ENCODE measurements at regions not wholly inside any gene's neighbourhood (a gene's known extent, or its start where the extent isn't known, plus 50 kb on each side); places are given as distances from the start of the nearest gene placed in this dataset.

GRCh38 chr10:36500266-36500665, 625.1 kb upstream of the ANKRD30A start:
- H3K4me3 ChIP-seq (replicated peaks in 1 of 4; ENCODE audit: control extremely low read depth in 1 of 4, insufficient read depth in 1 of 4, low read depth in 3 of 4, low read length in 4 of 4), result no peak overlapping the region
- no peaks in the 10 kb centered on the region for H3K9me3 ChIP-seq (ENCODE audit: control insufficient read depth, insufficient read depth, low read depth, low read length)
- H4K20me1 ChIP-seq (ENCODE audit: control insufficient read depth, extremely low read depth, insufficient read depth, low read length), result no peaks in the 10 kb centered on the region
- TF ChIP-seq, protein P1, sequence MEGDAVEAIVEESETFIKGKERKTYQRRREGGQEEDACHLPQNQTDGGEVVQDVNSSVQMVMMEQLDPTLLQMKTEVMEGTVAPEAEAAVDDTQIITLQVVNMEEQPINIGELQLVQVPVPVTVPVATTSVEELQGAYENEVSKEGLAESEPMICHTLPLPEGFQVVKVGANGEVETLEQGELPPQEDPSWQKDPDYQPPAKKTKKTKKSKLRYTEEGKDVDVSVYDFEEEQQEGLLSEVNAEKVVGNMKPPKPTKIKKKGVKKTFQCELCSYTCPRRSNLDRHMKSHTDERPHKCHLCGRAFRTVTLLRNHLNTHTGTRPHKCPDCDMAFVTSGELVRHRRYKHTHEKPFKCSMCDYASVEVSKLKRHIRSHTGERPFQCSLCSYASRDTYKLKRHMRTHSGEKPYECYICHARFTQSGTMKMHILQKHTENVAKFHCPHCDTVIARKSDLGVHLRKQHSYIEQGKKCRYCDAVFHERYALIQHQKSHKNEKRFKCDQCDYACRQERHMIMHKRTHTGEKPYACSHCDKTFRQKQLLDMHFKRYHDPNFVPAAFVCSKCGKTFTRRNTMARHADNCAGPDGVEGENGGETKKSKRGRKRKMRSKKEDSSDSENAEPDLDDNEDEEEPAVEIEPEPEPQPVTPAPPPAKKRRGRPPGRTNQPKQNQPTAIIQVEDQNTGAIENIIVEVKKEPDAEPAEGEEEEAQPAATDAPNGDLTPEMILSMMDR (conservative IDR thresholded peaks at IDR 0.05 in 1 of 2, IDR thresholded peaks at IDR 0.05 in 1 of 2; ENCODE audit: low read depth in 1 of 2, low read length in 2 of 2), result no peak
- no peak for TF ChIP-seq EZH2 (IDR thresholded peaks at IDR 0.05; ENCODE audit: low read length, missing control alignments)
- H3K79me2 ChIP-seq (ENCODE audit: control insufficient read depth, insufficient read depth, low read length), result no peaks in the 10 kb centered on the region
- no peak for DNase-seq (ENCODE audit: low read depth in 2 of 2)
- H3K27ac ChIP-seq (ENCODE audit: insufficient read depth, low read length), result no peak overlapping the region
- H3K4me2 ChIP-seq (ENCODE audit: extremely low read depth, insufficient read depth, low read length), result no peak overlapping the region
- no peaks in the 10 kb centered on the region for H3K27me3 ChIP-seq (ENCODE audit: control insufficient read depth, insufficient read depth, low read length)
- no peak overlapping the region for H3K9ac ChIP-seq (ENCODE audit: insufficient read depth, low read length)
- H3K36me3 ChIP-seq (ENCODE audit: control insufficient read depth, insufficient read depth, low read length), result no peaks in the 10 kb centered on the region
- no peak overlapping the region for H2AFZ ChIP-seq (ENCODE audit: low read length)
- no peaks in the 10 kb centered on the region for H3K4me1 ChIP-seq (ENCODE audit: control insufficient read depth, extremely low read depth, insufficient read depth, low read length)

- peak in 1 of 2 donors; percentile 52 for DNase-seq (ENCODE audit: low read depth in 2 of 2)
- Histone ChIP-seq H3K36me3 (ENCODE audit: control insufficient read depth, insufficient read depth, low read length) (no peaks in the 10 kb centered on the region), H3K79me2 (ENCODE audit: control insufficient read depth, insufficient read depth, low read length) (no peaks in the 10 kb centered on the region), H3K27ac (ENCODE audit: insufficient read depth, low read length) (no peak overlapping the region), H3K4me1 (ENCODE audit: control insufficient read depth, extremely low read depth, insufficient read depth, low read length) (no peaks in the 10 kb centered on the region), H3K27me3 (ENCODE audit: control insufficient read depth, insufficient read depth, low read length) (no peaks in the 10 kb centered on the region), H3K9ac (ENCODE audit: insufficient read depth, low read length) (no peak overlapping the region), H2AFZ (ENCODE audit: low read length) (no peak overlapping the region), H3K4me2 (ENCODE audit: extremely low read depth, insufficient read depth, low read length) (no peak overlapping the region), H3K9me3 (ENCODE audit: control insufficient read depth, insufficient read depth, low read depth, low read length) (no peaks in the 10 kb centered on the region), H3K4me3 (replicated peaks in 1 of 4; ENCODE audit: control extremely low read depth in 1 of 4, insufficient read depth in 1 of 4, low read depth in 3 of 4, low read length in 4 of 4) (no peak overlapping the region), H4K20me1 (ENCODE audit: control insufficient read depth, extremely low read depth, insufficient read depth, low read length) (no peaks in the 10 kb centered on the region)
- TF ChIP-seq EZH2 (IDR thresholded peaks at IDR 0.05; ENCODE audit: low read length, missing control alignments), result no peak
- TF ChIP-seq, protein P1 (conservative IDR thresholded peaks at IDR 0.05 in 1 of 2, IDR thresholded peaks at IDR 0.05 in 1 of 2; ENCODE audit: low read depth in 1 of 2, low read length in 2 of 2), result no peak
These were observed 625.7 kb upstream of the ANKRD30A start for GRCh38 chr10:36499693-36500092.

DNA sequence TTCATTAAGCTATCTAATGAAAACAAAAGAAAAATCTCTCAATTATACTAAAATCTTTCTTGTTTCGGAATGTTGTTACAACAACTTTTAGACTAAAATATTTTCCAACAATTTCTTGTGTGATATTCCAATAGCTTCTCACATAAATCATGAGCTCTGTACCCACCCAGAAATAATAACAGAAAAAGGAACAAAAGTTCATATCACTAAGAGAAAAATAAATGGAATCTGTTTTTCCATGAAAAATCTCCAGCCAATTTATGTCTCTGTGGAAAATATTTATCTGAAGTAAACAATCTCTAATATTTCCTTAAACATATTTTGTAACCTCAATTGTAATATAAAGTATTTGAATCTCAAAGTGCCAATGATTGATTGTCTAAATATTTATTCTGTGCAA, 628.6 kb upstream of the ANKRD30A start:
- Histone ChIP-seq H3K36me3 (ENCODE audit: control insufficient read depth, insufficient read depth, low read length) (no peaks in the 10 kb centered on the region), H3K79me2 (ENCODE audit: control insufficient read depth, insufficient read depth, low read length) (no peaks in the 10 kb centered on the region), H3K4me2 (ENCODE audit: extremely low read depth, insufficient read depth, low read length) (no peak overlapping the region), H3K27ac (ENCODE audit: insufficient read depth, low read length) (no peak overlapping the region), H4K20me1 (ENCODE audit: control insufficient read depth, extremely low read depth, insufficient read depth, low read length) (no peaks in the 10 kb centered on the region), H3K4me1 (ENCODE audit: control insufficient read depth, extremely low read depth, insufficient read depth, low read length) (no peaks in the 10 kb centered on the region), H3K27me3 (ENCODE audit: control insufficient read depth, insufficient read depth, low read length) (no peaks in the 10 kb centered on the region), H3K9ac (ENCODE audit: insufficient read depth, low read length) (no peak overlapping the region), H2AFZ (ENCODE audit: low read length) (no peak overlapping the region), H3K4me3 (replicated peaks in 1 of 4; ENCODE audit: control extremely low read depth in 1 of 4, insufficient read depth in 1 of 4, low read depth in 3 of 4, low read length in 4 of 4) (no peak overlapping the region), H3K9me3 (ENCODE audit: control insufficient read depth, insufficient read depth, low read depth, low read length) (no peaks in the 10 kb centered on the region)
- DNase-seq (ENCODE audit: low read depth in 2 of 2), result no peak
- TF ChIP-seq EZH2 (IDR thresholded peaks at IDR 0.05; ENCODE audit: low read length, missing control alignments), result no peak
- TF ChIP-seq, protein P1 (conservative IDR thresholded peaks at IDR 0.05 in 1 of 2, IDR thresholded peaks at IDR 0.05 in 1 of 2; ENCODE audit: low read depth in 1 of 2, low read length in 2 of 2), result no peak

Measured in fibroblast of lung (primary cell).